ENCODE measurements at regions not wholly inside any gene's neighbourhood (a gene's known extent, or its start where the extent isn't known, plus 50 kb on each side); places are given as distances from the start of the nearest gene placed in this dataset.
"Not testable (repeated sequence)": the region's sequence is repeated elsewhere in the genome, so short reads cannot be mapped to it uniquely, and the experiment has no call there.

DNA sequence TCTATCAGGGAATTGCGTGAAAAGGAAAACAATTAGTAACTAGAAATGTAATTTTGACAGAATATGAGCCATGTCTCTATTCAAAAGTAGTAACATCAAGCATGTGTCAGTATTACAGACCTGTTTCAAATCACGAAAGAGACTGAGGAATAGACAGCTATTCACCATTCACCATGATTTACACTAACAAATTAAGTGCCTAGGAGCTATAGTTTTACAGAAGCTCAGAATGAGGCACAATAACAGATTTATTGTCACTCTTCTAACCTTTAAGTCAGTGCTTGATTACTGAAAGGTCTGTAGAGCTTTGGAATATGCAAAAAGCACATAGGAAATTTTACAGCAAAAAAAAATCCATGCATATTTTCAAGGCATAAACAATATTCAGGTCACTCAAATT, 208.2 kb downstream of the SLCO4C1 start:
- TF ChIP-seq, protein P1, sequence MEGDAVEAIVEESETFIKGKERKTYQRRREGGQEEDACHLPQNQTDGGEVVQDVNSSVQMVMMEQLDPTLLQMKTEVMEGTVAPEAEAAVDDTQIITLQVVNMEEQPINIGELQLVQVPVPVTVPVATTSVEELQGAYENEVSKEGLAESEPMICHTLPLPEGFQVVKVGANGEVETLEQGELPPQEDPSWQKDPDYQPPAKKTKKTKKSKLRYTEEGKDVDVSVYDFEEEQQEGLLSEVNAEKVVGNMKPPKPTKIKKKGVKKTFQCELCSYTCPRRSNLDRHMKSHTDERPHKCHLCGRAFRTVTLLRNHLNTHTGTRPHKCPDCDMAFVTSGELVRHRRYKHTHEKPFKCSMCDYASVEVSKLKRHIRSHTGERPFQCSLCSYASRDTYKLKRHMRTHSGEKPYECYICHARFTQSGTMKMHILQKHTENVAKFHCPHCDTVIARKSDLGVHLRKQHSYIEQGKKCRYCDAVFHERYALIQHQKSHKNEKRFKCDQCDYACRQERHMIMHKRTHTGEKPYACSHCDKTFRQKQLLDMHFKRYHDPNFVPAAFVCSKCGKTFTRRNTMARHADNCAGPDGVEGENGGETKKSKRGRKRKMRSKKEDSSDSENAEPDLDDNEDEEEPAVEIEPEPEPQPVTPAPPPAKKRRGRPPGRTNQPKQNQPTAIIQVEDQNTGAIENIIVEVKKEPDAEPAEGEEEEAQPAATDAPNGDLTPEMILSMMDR (conservative IDR thresholded peaks at IDR 0.05) = no peak
- no peak overlapping the region for H3K27ac ChIP-seq

DNA sequence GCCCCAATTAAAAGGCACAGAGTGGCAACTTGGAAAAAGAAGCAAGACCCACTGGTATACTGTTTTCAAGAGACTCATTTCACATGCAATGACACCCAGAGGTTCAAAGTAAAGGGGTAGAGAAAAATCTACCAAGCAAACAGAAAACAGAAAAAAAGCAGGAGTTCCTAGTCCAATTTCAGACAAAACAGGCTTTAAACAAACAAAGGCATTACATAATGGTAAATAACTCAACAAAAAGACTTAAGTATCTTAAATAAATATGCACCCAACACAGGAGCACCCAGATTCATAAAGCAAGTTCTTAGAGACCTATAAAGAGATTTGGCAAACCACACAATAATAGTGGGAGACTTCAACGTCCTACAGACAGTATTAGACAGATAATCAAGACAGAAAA, 215.8 kb downstream of the SLCO4C1 start:
- TF ChIP-seq, protein P1 (conservative IDR thresholded peaks at IDR 0.05) = no peak
- H3K27ac ChIP-seq = no peak overlapping the region

DNA sequence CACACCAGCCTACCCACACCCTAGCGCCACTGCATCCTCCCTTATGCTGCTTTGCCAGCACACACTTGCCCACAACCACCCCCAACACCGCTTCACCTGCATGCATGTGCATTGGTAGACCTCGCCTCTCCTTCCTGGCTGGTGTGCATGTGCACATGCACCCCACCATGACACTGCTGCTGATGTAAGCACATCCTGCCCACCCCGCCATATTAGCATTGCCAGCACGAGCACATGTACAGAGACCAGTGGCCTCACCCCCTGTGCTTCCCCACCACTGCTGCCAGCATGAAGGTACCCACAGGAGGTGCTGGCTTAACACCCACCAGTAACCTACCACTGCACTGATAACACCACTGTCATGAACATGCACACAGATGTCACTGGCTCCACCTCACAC, 218.2 kb downstream of the SLCO4C1 start:
- TF ChIP-seq, protein P1 (conservative IDR thresholded peaks at IDR 0.05) = no peak

DNA sequence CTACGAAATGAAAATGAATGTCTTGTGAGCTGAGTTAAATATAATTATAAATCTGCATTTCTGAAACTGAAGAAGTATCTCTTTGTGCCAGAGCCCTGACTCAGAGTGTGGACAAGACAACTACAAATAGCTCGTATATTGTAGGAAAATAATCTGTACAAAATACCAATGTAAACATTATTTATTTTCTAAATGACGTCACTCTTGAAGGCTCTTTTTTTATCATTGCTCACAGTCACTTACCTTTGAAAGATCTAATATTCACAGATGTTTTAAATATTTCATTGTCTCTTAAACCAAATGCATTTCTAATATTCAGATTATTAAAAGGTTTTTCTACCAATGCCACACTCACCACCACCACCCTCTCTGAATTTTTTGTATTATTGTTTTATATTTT, 226.1 kb downstream of the SLCO4C1 start:
- TF ChIP-seq, protein P1 (conservative IDR thresholded peaks at IDR 0.05) = no peak
- no peak overlapping the region for H3K27ac ChIP-seq

More for the DNA sequence above, 218.2 kb downstream of the SLCO4C1 start:
- no peak overlapping the region for H3K27ac ChIP-seq

DNA sequence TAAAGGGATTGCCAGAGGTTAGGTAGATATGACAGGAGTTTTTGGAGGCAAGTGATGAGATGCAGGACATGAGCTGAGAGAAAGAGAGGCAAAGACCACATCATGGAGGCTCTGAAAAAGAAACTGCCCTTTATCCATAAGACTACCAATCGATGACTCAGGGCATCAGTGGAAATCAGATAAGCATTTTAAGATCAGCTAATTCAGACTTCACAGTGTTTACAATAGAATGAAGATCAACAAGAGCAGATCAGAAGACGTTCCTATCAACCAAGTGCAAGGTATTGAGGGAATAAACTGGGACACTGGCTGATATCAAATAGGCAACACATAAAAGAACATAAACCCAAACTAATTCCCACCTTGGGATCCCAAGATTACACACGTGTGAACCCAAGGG, 227.2 kb downstream of the SLCO4C1 start:
- H3K27ac ChIP-seq = no peak overlapping the region
- TF ChIP-seq, protein P1 (conservative IDR thresholded peaks at IDR 0.05) = no peak

DNA sequence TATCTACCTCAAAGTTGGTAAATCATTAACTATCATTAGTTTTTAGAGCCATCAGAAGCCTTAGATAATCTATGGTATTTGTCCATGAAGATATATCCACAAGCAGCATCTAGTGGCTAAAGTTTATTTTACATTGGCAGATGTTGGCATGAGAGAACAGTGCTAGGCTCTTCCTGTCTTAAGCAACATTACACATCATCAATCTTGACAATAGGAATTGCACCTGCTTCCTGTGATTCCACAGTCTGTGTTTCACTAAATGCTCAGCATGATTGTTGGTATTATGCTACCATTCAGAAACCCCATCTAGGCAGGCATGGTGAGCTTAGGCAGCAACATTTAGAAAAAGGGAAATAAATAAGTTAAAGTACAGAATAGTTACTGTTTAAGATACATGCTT, 246.6 kb downstream of the SLCO4C1 start:
- no peak overlapping the region for H3K27ac ChIP-seq
- TF ChIP-seq, protein P1 (conservative IDR thresholded peaks at IDR 0.05) = no peak

DNA sequence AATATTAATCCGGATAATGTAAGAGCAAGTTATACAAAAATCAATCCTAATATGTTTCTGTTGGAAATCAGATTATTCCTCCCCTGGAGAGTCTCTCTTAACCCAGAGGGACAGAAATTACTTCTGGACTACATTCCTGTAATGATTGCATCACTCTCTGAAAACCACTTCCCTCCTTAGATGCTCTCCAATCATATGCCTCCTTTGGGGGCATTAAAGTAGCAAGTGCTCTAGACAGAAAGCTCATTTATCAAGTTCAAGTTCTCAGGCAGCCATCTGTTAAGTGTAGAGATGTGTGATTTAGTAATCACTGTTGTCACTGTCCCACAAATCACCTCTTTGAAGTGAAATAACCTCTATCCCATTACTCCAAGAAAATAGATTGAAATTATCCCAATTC, 247.1 kb downstream of the SLCO4C1 start:
- TF ChIP-seq, protein P1 (conservative IDR thresholded peaks at IDR 0.05) = no peak
- no peak overlapping the region for H3K27ac ChIP-seq

DNA sequence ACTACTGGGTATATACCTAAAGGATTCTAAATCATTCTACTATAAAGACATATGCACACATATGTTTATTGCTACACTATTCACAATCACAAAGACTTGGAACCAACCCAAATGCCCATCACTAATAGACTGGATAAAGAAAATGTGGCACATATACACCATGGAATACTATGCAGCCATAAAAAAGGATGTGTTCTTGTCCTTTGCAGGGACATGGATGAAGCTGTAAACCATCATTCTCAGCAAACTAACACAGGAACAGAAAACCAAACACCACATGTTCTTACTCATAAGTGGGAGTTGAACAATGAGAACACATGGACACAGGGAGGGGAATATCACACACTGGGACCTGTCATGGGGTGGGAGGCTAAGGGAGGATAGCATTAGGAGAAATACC, 249.0 kb downstream of the SLCO4C1 start:
- H3K27ac ChIP-seq = not testable (repeated sequence)

Data from VCaP (cell line).